Activated CD4-positive, alpha-beta T cell treated with anti-CD3 and anti-CD28 coated beads, Interleukin-2, amount 50 U/mL, for 16 hours (primary cell): ENCODE measurements at regions not wholly inside any gene's neighbourhood (a gene's known extent, or its start where the extent isn't known, plus 50 kb on each side); places are given as distances from the start of the nearest gene placed in this dataset.

Experiments
- DNase-seq: peaks from one replicate; pipeline ENCODE4 v3.0.0-alpha.2; 2020

- DNase-seq, result no peak
Measured at GRCh38 chr13:69567514-69567913, 540.1 kb upstream of the ATXN8OS start.

- DNase-seq, result no peak
Measured at GRCh38 chr13:69566104-69566716, 541.4 kb upstream of the ATXN8OS start.

- peak; percentile 14 for DNase-seq
Measured at GRCh38 chr13:69565334-69565733, 542.3 kb upstream of the ATXN8OS start.

GRCh38 chr13:69556540-69557196, 551.0 kb upstream of the ATXN8OS start:
- DNase-seq, result no peak

GRCh38 chr13:69553976-69554375, 553.6 kb upstream of the ATXN8OS start:
- DNase-seq, result no peak

GRCh38 chr13:69551193-69551592, 556.4 kb upstream of the ATXN8OS start:
- DNase-seq, result no peak

- no peak for DNase-seq
Measured at GRCh38 chr13:69547780-69548179, 559.8 kb upstream of the ATXN8OS start.

- no peak for DNase-seq
Measured at GRCh38 chr13:69545551-69545950, 562.1 kb upstream of the ATXN8OS start.

- no peak for DNase-seq
Measured at GRCh38 chr13:69524459-69525150, 583.0 kb upstream of the ATXN8OS start.

GRCh38 chr13:69496981-69497380, 610.6 kb upstream of the ATXN8OS start:
- no peak for DNase-seq

- no peak for DNase-seq
Measured at GRCh38 chr13:69495096-69495495, 612.5 kb upstream of the ATXN8OS start.

- DNase-seq, result no peak
Measured at GRCh38 chr13:69487576-69487975, 620.0 kb upstream of the ATXN8OS start.

GRCh38 chr13:69485991-69486592, 621.5 kb upstream of the ATXN8OS start:
- DNase-seq, result no peak

GRCh38 chr13:69477451-69477850, 630.2 kb upstream of the ATXN8OS start:
- DNase-seq, result no peak

GRCh38 chr13:69474011-69474685, 633.5 kb upstream of the ATXN8OS start:
- no peak for DNase-seq

- no peak for DNase-seq
Measured at GRCh38 chr13:69468624-69469023, 639.0 kb upstream of the ATXN8OS start.

GRCh38 chr13:69461397-69461796, 646.2 kb upstream of the ATXN8OS start:
- no peak for DNase-seq

- no peak for DNase-seq
Measured at GRCh38 chr13:69459346-69459745, 648.3 kb upstream of the ATXN8OS start.

GRCh38 chr13:69458013-69458412, 649.6 kb upstream of the ATXN8OS start:
- DNase-seq, result no peak

- DNase-seq, result no peak
Measured at GRCh38 chr13:69450245-69450644, 657.4 kb upstream of the ATXN8OS start.

- DNase-seq, result no peak
Measured at GRCh38 chr13:69425235-69425634, 682.4 kb upstream of the ATXN8OS start.

GRCh38 chr13:69423844-69424243, 683.8 kb upstream of the ATXN8OS start:
- DNase-seq, result no peak

GRCh38 chr13:69418319-69418718, 689.3 kb upstream of the ATXN8OS start:
- DNase-seq, result no peak
